ENCODE measurements at regions not wholly inside any gene's neighbourhood (a gene's known extent, or its start where the extent isn't known, plus 50 kb on each side); places are given as distances from the start of the nearest gene placed in this dataset.

DNA sequence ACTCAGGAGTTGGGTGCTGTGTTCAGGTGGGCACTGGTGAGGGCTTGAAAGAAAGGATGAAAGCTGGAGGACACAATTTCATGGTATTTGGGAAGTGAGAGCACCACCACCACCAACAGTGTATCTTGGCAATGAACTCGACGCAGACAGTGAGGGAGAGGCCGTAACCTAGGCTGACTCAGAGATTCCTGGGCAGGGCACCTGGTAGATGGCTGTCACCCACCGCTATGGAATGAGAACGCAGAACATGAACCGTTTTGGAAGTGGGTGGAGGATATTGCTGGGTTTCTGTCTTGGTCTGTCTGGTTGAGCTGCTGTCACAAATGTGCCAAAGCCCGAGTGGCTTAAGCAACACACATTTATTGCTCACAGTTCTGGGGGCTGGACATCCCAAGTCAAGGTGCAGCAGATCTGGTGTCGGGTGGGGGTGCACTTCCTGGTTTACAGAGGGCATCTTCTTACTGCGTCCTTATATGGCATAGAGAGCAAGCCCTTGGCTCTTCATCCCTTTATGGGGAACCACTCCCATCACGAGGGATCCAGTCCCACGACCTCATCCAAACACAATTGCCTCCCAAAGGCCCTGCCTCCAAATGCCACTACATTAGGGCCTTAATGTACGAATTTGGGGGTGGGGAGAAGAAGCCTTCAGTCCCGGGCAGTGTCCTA lies 246.3 kb downstream of the SIPA1L2 start:
- TF ChIP-seq, protein P1, sequence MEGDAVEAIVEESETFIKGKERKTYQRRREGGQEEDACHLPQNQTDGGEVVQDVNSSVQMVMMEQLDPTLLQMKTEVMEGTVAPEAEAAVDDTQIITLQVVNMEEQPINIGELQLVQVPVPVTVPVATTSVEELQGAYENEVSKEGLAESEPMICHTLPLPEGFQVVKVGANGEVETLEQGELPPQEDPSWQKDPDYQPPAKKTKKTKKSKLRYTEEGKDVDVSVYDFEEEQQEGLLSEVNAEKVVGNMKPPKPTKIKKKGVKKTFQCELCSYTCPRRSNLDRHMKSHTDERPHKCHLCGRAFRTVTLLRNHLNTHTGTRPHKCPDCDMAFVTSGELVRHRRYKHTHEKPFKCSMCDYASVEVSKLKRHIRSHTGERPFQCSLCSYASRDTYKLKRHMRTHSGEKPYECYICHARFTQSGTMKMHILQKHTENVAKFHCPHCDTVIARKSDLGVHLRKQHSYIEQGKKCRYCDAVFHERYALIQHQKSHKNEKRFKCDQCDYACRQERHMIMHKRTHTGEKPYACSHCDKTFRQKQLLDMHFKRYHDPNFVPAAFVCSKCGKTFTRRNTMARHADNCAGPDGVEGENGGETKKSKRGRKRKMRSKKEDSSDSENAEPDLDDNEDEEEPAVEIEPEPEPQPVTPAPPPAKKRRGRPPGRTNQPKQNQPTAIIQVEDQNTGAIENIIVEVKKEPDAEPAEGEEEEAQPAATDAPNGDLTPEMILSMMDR (conservative IDR thresholded peaks at IDR 0.05): no peak
- TF ChIP-seq ZFX (IDR thresholded peaks at IDR 0.05): no peak

Measured in C4-2B (cell line).